EH (cell line): ENCODE measurements at regions not wholly inside any gene's neighbourhood (a gene's known extent, or its start where the extent isn't known, plus 50 kb on each side); places are given as distances from the start of the nearest gene placed in this dataset.
"Not testable (repeated sequence)": the region's sequence is repeated elsewhere in the genome, so short reads cannot be mapped to it uniquely, and the experiment has no call there.

Experiments used
- DNase-seq: peaks from one replicate; pipeline ENCODE4 v3.0.0-alpha.2; 2015; ENCODE audit warnings: low read depth

DNA sequence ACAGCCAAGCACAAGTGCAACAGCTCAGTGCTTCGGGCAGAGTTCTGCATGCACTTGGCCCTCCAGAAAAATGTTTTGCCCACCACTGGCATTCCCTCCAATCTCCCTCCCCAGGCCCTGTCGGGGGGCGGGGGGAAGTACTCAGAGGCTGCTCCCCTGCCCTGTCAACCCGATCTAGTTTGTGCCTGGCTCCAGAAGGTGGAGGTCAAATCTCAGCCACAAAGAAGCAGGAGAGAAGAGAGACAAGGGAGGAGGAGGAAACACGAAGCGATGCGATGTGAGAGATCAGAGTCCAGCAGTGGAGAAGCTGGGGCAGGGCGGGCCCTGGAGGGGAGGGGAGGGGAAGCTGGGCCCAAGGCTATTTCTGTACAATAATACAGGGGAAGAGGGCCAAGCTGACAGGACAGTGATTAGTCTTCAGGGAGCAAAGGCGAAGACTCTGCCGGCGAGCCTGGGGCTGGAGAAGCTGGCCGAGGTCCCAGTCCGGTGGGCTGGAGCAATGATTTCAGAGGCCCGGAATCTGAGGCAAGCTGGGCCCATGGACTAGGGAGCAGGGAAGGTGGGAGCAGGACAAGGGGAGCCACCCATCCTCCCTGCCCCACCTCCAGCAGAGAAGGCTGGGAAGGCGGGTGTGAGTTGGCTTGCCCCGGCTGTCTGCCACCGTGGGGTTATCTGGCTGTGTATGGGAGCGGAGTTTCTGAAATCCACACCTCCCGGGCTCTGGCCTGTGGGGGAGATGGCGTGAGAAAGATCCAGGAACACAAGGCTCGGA lies 167.1 kb downstream of the EFNB1 start:
- peak; percentile 55 for DNase-seq

DNA sequence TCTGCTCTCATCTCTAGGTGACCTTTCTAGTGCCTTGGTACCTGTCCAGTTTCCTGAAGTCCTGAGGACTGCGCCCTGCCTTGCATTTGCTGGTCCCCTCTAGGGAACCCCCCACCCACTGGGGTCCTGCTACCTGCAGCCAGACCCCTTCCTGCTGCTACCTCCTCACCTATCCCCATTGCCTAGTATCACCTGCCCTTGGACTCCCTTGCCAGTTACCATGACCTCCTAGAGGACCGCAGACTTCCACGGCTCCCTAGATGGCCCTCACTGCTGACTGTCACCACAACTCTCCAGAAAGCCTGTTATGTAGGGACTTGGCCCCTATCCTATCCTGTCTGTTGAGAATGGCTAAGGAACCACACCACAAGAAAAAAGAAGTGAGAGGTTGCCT lies 166.6 kb downstream of the EFNB1 start:
- DNase-seq: no peak

DNA sequence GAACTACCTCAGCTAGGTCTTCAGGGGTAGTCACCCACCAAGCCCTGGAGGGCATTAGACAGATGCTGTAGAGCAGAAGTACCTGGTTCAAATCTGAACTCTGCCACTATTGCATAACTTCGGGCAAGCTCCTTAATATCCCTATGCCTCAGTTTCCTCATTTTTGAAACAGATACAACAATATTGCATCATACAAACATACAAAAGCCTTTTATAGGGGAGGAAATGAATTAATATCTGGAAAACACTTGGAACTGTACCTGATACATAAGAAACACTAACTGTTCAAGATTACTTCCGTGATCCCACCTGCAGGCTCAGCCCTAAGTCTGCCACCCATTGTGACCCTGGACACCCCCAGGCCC lies 166.1 kb downstream of the EFNB1 start:
- DNase-seq: no peak

DNA sequence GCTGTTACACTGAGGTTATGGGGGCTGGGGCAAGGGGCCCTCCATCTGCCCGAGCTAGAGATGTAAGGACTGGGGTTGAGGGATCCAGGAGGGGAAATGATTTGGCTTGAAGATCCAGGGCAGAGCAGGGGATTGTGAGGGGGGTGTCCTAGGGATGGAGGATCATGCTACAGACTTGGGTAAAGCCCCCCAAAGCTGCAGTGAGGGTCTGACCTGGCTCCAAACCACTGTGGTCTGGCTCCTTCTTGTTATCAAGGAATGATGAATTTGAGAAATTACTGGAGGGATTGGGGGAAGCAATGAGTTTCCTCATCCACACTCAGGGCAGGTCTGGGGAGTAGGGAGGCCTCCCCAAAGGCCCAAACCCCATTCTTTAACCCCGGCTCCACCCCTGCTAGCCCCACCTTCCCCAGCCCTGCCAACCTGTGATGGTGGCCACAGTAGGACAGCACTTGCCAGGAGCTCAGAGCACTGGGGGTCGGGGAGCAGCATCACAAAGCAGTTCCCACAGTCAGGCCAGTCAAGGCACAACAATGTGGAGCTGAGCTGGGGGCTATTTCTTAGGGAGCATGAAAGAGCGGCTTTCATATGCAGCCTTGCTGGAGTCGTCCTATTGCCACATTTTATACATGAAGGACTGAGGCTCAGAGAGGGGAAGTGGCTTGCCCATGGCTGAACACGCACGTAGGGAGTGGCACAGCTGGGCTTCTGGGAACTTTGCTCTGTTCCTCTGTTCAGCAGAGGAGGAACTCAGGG lies 165.5 kb downstream of the EFNB1 start:
- no peak for DNase-seq

DNA sequence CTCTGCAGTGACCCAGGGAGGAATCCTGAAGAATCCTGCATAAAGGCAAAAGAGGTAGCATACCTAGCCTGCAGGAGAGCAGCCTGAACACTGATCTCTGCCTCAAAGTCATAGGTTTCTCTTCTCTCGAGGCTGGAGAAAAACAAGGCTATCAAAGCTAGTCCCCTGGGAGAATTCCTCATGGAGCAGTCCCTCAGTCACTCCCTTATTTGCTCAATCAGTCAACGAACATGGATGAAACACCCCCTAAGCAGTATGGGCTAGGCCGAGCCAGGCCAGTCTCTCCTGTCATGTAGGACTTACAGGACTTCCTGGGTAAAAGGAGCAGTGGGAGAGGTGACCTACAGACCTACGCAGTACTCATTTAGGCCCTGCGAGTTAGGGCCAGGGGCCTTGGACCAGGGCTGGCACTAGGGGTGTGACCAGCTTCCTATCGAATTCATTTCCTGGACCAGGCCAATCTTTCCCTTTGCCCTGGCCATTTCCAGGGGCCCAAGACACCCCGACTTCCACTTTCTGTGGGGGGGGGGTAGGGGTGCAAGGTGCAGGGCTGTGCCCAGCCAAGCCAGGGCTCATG lies 164.1 kb downstream of the EFNB1 start:
- no peak for DNase-seq

DNA sequence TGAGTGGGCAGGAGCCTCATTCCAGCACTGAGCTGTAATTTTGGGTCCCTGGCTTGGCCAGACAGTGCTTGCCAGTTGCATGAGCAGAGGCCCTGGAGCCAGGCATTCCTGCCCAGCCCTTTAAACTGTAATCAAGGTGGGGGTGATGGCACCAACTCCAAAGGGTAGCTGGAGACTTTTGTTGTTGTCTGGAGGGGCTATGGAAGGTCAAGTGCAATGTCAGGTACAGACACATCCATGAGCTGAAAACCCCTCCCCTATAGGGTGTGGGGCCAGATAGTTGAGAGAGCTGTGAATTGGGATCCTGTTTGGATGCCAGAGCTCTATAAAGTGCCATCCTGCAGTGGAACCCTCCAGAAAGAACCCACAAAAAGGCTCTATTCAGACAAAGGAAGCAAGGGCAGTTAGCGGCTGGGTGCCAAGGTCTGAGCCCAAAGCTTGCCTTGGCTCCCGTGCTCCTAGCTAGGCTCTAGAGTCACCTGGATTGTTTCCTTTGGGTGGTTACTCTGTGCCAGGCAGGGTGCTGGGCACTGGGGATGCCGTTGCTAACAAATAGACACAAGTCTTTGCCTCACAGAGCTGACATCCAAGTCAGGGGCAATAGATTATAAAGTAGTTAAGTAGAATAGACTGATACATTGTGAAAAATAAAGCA lies 163.0 kb downstream of the EFNB1 start:
- DNase-seq: no peak

DNA sequence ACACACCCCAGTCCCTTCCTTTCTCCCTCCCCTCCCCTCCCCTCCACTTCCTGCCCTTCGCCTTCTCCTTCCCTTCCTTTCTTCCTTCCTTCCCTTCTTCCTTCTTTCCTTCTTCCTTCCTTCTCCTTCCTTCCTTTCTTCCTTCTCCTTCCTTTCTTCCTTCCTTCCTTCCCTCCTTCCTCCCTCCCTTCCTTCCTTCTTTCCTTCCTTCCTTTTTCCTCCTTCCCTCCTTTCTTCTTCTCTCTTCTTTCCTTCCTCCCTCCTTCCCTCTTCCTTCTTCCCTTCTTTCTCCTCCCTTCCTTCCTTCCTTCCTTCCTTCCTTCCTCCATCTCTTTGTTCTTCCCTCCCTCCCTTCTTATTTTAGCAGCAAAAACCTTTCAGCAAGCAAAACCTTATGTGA lies 162.1 kb downstream of the EFNB1 start:
- DNase-seq: no peak

DNA sequence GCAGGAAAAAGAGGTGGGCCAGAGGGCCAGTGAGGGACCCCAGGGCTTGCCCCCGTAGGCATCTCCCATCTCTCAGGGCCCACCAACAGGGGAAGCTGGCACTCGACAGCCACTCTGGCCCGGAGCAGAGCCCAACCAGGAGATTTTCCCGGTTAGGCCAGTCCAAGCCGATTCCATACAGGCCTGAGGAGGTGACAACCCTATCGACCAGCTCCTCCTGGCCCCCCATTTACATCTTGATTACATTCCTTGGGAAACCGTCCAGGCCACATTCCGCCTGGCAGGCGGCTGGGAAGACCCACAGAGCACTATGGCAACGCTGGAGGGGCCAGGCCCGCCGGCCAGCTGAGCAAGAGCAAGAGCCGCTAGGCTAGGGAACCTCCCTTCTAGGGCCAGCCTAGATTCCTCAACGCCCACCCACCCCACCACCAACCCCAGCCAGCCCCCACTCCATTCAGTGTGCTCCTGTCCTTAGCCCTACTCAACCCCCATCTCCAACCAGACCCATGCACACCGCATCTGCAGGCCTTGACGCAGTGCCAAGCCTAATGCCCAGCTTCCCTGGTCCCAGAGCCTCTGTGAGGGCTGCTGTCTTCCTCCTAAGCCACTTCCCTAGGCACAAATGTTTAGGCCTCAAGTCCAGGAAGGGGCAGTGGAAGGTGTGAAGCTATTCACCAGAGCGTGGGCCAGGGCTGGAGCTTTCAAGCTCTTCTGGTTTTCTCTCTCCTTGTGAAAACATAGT lies 161.2 kb downstream of the EFNB1 start:
- DNase-seq: peak; percentile 86

DNA sequence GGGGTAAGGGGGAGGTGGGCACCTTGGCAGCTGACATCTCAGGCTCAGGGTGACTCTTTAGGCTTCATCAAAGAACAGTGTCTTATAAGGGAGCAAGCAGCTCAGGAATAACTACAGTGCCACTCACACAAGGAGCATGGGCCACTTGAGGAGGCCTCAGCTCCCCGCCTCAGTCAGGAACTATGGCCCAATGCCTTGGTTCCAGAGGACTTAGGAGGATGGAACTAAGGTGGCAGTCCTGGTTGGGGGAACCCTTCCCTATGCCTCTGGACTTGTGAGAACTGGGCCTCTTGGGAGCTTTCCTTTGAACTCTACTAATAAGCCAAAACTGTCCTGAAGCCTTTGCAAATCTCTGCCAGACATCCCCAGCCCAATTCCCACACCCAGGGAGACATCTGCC lies 160.6 kb downstream of the EFNB1 start:
- DNase-seq: no peak

DNA sequence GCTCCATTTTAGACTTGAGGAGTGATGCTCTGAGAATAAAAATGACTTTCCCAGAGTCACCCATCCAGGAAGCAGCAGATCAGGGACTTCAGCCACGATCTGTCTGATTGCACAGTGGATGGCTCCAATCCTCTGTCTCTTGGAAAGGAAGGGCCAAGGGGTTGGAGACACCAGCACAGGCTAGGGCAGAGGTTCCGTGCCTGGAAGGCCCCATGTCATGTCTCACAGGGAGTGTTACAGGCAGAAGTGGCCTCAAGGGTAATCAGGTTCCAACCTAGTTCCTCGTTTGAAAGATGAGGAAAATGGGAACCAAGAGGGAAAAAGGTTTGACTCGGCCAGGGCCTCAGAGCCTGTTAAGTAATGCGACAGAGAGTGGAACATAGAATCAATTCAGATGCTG lies 160.0 kb downstream of the EFNB1 start:
- no peak for DNase-seq

DNA sequence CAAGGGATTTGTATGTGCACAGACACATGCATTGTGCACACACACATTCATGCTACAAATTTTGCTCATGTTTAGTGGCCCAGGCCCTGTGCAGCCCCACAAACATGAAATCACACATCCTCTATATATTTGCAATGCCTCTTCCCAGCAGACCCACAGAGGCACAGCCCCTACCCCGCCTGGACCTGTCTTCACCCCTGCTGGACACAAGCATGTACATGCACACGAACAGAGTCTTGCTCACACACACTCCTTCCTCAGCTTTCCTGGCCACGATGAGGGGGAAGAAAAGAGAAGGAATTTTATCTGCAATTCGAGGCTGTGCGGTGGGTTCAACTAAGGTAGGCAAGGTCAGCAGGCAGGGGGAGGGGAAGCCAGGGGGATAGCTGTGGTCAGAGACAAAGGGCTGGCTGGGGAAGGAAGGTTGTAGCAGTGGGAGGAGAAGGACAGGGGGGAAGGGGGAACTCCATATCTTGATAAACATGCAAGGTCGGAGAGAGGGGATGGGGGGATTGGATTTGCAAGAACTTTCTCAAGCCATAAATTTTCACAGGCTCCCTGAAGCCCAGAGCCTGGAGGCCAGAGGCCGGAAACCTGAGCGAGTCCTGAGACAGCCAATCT lies 156.4 kb downstream of the EFNB1 start:
- DNase-seq: no peak

DNA sequence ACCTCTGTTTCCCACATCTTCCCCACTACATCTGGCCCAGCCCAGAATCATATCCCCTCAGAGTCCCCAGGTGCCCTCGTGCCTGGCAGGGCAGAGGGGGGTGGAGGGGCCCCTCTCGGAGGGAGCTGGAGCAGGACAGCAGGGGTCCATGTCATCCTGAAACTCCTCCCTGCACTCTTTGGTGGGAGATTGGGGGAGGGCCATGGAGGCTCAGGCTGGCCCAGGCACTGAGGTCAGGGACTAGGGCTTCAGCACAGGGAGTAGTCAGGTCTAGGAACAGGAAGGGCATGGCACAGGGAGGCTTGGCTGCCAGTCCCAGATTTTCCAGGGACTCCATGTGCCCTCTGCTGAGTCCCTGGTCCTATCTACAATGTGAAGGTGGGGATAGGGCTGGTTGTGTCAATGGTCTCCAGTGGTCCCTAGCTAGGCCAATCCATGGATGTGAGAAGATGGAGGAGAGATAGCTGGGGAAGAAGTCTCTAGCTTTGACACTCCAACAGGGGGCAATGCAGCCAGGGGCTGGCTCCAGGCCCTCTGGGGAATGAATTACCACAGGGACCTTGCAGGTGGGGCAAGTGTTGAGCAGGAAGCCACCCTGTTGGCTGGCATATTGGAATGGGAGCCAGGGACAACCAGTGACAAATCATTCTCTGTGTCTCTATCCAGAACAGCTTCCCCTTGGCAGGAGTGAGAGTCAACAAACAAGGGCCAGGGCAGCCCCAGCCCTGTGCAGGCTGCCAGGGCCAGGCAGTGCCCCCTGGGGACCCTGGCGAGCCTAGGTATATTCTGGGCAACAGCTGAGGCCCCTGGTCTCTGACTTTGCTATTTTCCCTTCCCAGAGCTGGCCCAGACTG lies 154.4 kb downstream of the EFNB1 start:
- DNase-seq: no peak

DNA sequence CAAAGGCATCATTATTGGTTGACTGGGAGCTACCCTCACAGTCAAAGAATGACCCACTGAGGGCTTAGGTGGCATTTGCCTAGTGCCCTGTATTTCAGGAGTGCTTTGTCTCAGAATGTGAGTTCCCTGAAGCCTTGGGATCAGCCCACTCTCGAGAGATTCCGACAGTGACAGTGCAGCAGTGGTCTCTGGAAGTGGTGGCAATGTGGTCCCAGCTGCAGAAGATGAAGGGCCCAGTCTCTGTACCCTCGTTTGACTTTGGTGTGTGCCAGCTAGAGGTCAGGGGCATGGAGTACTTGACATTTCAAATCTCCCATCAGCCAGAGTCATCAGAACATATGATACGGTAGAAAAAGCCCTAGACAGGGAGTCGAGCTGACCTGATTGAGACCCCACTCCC lies 153.7 kb downstream of the EFNB1 start:
- DNase-seq: no peak

DNA sequence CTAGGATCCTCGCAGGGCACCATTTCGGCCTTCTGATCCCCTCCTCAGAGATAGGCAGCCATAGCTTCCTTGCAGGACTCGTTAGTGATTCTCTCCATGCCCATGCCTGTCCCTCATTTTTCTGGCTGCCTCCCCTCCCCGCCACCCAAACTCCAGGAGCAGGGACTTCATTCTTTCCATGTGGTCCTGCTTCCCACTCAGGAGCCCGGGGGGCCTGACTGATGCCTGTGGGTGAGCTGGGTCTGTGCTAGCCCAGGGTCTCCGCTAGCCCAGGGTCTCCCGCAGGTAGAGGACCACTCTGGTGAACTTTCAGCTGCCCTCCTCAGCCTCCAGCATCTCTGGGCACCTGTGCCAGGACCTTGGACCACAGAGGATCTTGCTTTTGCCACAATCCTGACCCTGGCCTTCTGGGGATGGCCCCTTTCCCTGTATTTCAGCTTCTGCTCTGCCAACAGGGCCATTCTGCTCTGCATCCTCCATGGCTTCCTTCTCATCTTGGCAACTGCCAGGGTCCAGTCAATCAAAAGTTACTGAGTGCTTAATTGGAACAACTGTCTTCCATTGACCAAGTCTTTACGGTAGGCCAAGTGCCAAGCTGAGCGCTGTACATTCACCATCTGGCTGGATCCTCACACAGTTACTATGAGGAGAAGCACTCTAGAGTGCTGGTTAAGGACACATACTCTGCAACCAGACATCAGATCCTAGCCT lies 152.2 kb downstream of the EFNB1 start:
- DNase-seq: no peak

DNA sequence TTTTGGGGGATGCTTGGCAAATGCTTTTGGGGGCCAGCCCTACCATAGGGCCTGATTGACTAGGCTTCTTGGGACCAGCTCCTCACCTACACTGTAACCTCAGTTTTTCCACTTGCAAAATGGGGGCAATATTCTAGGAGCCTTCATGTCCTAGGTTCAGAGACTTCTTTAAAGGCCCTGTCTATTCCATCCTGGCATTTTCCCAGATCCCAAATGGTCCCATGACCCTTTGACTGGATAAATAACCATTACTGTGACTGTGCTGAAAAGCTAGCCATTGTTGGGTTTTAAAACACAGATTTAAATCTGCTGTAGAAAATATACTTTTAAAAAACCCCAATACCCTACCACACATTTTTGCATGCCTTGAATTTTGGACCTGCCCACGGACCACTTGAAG lies 149.8 kb downstream of the EFNB1 start:
- no peak for DNase-seq

DNA sequence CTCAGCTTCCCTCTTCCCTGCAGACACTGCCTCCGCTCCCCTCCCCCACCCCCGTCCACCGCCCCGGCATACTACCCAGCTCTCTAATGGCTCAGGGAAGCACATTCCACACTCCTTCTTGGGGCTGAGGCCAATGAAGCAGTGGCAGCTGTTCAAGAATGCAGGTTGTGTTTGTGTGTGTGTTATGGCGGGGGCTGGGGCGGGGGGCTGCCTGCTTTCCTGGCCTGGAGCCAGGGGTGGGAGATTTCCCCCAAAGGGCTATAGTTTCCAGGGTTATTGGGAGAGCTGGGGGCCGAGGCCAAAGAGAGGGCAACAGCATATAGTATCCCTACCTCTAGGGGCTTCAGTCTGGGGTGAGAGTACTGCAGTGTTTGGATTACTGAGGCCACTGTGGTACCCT lies 149.4 kb downstream of the EFNB1 start:
- DNase-seq: peak; percentile 49

DNA sequence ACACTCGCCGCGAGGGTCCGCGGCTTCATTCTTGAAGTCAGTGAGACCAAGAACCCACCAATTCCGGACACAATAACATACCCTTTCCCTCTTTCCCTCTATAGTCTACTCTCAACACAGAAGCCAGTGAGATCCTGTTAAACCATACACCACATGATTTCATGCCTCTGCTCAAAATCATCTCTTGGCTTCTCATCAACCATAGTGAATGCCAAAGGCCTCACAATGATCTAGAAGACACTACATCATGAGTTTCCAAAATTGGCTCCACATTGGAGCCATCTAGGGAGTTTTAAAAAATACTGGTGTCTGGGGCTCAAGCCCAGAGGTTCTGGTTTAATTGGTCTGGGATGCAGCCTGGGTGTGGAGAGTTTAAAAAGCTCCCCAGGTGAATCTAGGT lies 124.5 kb downstream of the EFNB1 start:
- DNase-seq: no peak

DNA sequence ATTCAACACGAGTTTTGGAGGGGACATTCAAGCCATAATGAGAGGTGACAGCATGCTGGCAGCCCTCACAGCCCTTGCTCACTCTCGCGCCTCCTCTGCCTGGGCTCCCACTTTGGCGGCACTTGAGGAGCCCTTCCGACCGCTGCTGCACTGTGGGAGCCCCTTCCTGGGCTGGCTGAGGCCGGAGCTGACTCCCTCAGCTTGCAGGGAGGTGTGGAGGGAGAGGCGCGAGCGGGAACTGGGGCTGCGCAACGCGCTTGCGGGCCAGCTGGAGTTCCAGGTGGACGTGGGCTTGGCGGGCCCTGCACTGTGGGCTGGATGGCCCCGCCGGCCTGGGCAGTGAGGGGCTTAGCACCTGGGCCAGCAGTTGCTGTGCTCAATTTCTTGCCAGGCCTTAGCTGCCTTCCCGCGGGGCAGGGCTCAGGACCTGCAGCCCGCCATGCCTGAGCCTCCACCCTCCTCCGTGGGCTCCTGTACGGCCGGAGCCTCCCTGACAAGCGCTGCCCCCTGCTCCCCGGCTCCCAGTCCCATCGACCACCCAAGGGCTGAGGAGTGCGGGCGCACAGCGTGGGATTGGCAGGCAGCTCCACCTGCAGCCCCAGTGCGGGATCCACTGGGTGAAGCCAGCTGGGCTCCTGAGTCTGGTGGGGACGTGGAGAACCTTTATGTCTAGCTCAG lies 123.3 kb downstream of the EFNB1 start:
- DNase-seq: not testable (repeated sequence)

DNA sequence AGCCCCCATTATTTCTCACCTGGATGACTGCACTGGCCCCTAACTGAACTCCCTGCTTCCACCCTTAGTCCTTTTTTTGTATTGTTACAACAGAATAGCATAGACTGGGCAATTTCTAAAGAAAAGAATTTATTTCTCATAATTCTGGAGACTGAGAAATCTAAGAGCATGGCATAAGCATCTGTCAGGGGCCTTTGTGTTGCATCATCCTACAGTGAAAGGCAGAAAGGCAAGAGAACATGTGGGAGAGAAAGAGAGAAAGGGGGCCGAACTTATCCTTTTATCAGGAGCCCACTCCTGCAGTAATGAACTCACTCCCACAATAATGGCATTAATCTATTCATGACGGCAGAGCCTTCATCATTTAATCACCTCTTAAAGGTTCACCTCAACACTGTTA lies 122.1 kb downstream of the EFNB1 start:
- DNase-seq: no peak
